Embryonic facial prominence (tissue), 1 donor: ENCODE measurements at regions not wholly inside any gene's neighbourhood (a gene's known extent, or its start where the extent isn't known, plus 50 kb on each side); places are given as distances from the start of the nearest gene placed in this dataset.
"Not testable (repeated sequence)": the region's sequence is repeated elsewhere in the genome, so short reads cannot be mapped to it uniquely, and the experiment has no call there.

Experiments used
- DNase-seq: peaks from one replicate; pipeline ENCODE4 v3.0.0-alpha.2; 2016; ENCODE audit errors: extremely low spot score

GRCh38 chr4:11130195-11130970 is 298.3 kb downstream of the HS3ST1 start:
- no peak for DNase-seq

- DNase-seq, result no peak
Measured at GRCh38 chr4:11120435-11120834, 308.3 kb downstream of the HS3ST1 start.

- no peak for DNase-seq
Measured at GRCh38 chr4:11119474-11119873, 309.2 kb downstream of the HS3ST1 start.

- no peak for DNase-seq
Measured at GRCh38 chr4:11118513-11118912, 310.2 kb downstream of the HS3ST1 start.

- no peak for DNase-seq
Measured at GRCh38 chr4:11116940-11117339, 311.8 kb downstream of the HS3ST1 start.

GRCh38 chr4:11111876-11112275 is 316.8 kb downstream of the HS3ST1 start:
- no peak for DNase-seq

- no peak for DNase-seq
Measured at GRCh38 chr4:11111370-11111769, 317.3 kb downstream of the HS3ST1 start.

- DNase-seq, result no peak
Measured at GRCh38 chr4:11106759-11107158, 321.9 kb downstream of the HS3ST1 start.

GRCh38 chr4:11106190-11106589 is 322.5 kb downstream of the HS3ST1 start:
- DNase-seq, result no peak

GRCh38 chr4:11105715-11106114 is 323.0 kb downstream of the HS3ST1 start:
- DNase-seq, result no peak

GRCh38 chr4:11098461-11098860 is 330.2 kb downstream of the HS3ST1 start:
- no peak for DNase-seq

GRCh38 chr4:11097725-11098124 is 331.0 kb downstream of the HS3ST1 start:
- DNase-seq, result no peak

- DNase-seq, result no peak
Measured at GRCh38 chr4:11081006-11081405, 347.7 kb downstream of the HS3ST1 start.

- DNase-seq, result no peak
Measured at GRCh38 chr4:11079171-11079570, 349.5 kb downstream of the HS3ST1 start.

- no peak for DNase-seq
Measured at GRCh38 chr4:11074581-11075241, 354.0 kb downstream of the HS3ST1 start.

GRCh38 chr4:11073621-11074051 is 355.1 kb downstream of the HS3ST1 start:
- DNase-seq, result no peak

- DNase-seq, result no peak
Measured at GRCh38 chr4:11072999-11073398, 355.7 kb downstream of the HS3ST1 start.

- no peak for DNase-seq
Measured at GRCh38 chr4:11072463-11072862, 356.2 kb downstream of the HS3ST1 start.

- DNase-seq, result no peak
Measured at GRCh38 chr4:11070813-11071212, 357.9 kb downstream of the HS3ST1 start.

- no peak for DNase-seq
Measured at GRCh38 chr4:11069581-11070211, 359.0 kb downstream of the HS3ST1 start.

- DNase-seq, result no peak
Measured at GRCh38 chr4:11069083-11069482, 359.6 kb downstream of the HS3ST1 start.

GRCh38 chr4:11066584-11066983 is 362.1 kb downstream of the HS3ST1 start:
- DNase-seq, result not testable (repeated sequence)

- DNase-seq, result not testable (repeated sequence)
Measured at GRCh38 chr4:11060637-11061036, 368.1 kb downstream of the HS3ST1 start.
